GM12865 (cell line): ENCODE measurements at regions not wholly inside any gene's neighbourhood (a gene's known extent, or its start where the extent isn't known, plus 50 kb on each side); places are given as distances from the start of the nearest gene placed in this dataset.

ENCODE experiments used
- DNase-seq: peaks from one replicate; pipeline ENCODE4 v3.0.0; 2010; ENCODE audit warnings: low read depth
- H3K4me3 ChIP-seq: 2 replicates; pipeline ENCODE4 v1.5.1; 2011; ENCODE audit warnings: mild to moderate bottlenecking, low read depth, low read length, control low read depth
- TF ChIP-seq, protein P1 (sequence below): IDR thresholded peaks from 2 replicates; pipeline ENCODE4 v1.5.1; 2011; ENCODE audit warnings: low read length, control low read depth, low read depth, inconsistent platforms; ENCODE audit not compliant: insufficient read depth; ENCODE audit errors: missing control alignments

- TF ChIP-seq, protein P1, sequence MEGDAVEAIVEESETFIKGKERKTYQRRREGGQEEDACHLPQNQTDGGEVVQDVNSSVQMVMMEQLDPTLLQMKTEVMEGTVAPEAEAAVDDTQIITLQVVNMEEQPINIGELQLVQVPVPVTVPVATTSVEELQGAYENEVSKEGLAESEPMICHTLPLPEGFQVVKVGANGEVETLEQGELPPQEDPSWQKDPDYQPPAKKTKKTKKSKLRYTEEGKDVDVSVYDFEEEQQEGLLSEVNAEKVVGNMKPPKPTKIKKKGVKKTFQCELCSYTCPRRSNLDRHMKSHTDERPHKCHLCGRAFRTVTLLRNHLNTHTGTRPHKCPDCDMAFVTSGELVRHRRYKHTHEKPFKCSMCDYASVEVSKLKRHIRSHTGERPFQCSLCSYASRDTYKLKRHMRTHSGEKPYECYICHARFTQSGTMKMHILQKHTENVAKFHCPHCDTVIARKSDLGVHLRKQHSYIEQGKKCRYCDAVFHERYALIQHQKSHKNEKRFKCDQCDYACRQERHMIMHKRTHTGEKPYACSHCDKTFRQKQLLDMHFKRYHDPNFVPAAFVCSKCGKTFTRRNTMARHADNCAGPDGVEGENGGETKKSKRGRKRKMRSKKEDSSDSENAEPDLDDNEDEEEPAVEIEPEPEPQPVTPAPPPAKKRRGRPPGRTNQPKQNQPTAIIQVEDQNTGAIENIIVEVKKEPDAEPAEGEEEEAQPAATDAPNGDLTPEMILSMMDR = no peak
- no peak overlapping the region for H3K4me3 ChIP-seq
- DNase-seq = no peak
Observed at GRCh38 chr2:9123069-9123468, 83.5 kb upstream of the ASAP2 start.

DNA sequence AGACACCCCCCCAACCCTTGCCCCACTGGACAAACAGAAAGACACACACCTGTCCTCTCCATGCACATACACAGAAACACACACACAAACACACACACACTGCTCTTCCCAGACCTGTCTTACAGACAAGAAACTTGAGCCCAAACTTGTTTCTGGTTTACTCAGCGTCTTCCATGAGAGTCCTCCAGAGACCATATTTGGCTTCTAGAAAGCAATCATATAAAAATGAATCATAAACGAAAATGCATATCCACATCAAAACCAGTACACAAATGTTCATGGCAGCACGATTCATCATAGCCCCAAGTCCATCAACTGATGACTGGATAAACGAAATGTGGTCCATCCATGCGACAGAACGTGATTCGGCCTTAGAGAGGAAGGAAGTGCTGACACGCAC lies 84.2 kb upstream of the ASAP2 start:
- TF ChIP-seq, protein P1 = no peak
- H3K4me3 ChIP-seq = no peak overlapping the region
- DNase-seq = no peak

GRCh38 chr2:9118383-9118960 lies 88.1 kb upstream of the ASAP2 start:
- TF ChIP-seq, protein P1 = no peak
- no peak for DNase-seq
- H3K4me3 ChIP-seq = no peak overlapping the region

GRCh38 chr2:9115229-9115628 lies 91.4 kb upstream of the ASAP2 start:
- no peak for DNase-seq
- H3K4me3 ChIP-seq = no peak overlapping the region
- TF ChIP-seq, protein P1 = no peak

- TF ChIP-seq, protein P1 = no peak
- no peak overlapping the region for H3K4me3 ChIP-seq
- DNase-seq = peak; percentile 16
Observed at GRCh38 chr2:9114458-9114857, 92.2 kb upstream of the ASAP2 start.

DNA sequence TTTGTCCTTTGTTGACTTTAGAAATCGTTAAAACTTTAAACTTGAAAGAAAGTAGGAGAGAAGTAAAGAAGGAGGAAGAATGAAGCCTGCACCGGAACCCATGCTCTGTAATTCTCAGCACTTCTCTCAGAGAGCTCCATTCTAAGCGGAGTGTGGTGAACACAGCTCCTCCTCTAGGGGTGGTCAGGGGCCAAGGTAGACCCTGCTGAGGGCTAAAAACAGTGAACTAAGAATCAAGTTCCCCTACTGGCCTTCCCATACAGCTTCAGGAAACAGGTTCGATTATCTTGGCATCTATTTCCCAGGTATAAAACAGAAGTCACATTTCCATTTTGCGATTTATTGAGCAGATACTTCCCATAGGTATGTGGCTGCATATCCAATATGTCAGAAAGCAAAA lies 92.7 kb upstream of the ASAP2 start:
- DNase-seq = no peak
- no peak overlapping the region for H3K4me3 ChIP-seq
- TF ChIP-seq, protein P1 = no peak

DNA sequence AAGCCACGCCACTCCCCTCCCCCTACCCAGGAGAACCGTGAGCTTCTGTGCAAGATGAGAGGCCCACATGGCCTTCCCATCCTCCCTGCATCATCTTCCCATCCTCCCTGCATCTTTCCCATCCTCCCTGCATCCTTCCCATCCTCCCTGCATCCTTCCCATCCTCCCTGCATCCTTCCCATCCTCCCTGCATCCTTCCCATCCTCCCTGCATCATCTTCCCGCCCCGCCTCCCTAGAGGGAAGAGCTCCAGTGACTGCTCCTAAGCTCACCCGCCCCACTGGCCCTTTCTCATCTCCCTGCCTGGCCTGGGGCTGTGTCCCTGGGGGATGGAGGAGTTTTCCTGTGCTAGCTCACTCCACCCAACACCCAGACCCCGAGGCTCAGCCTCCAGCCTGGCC lies 93.3 kb upstream of the ASAP2 start:
- DNase-seq = no peak
- H3K4me3 ChIP-seq = no peak overlapping the region
- TF ChIP-seq, protein P1 = no peak
